ENCODE measurements at regions not wholly inside any gene's neighbourhood (a gene's known extent, or its start where the extent isn't known, plus 50 kb on each side); places are given as distances from the start of the nearest gene placed in this dataset.

DNA sequence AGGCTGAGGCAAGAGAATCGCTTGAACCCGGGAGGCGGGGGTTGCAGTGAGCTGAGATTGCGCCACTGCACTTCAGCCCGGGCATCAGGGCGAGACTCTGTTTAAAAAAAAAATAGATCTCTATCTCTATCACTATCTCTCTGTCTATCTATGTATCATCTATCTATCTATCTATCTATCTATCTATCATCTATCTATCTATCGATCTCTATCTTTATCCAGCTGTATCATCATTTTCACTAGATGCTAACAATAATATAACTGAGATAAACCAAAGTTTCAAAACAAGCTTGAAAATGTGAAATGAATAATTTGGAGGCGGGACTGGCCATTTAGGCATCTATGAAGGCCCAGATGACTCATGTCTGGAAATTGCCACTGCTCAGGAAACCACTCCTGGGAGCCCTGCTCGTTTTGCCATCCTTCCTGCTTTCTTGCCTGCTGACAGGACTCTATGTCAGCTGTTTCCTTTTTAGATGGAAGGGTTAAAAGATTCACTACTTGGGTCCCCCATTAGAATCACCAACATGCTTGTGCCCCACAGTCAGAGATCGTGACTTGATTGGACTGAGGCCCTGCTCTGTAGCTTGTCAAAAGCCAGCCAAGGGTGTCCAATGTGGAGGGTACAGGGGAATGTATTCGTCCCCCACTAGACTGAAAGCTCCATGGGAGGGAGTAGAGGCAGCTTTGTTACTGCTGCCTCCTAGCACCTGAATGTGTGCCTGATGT, 61.7 kb downstream of the UTRN start:
- Histone ChIP-seq H3K27ac (no peak overlapping the region), H3K4me1 (replicated peaks in 1 of 2) (peaks cover 3 to 5% of the 10 kb centered on the region in 2 donors), H3K4me3 (no peak overlapping the region)
- WGBS, 10 experiments: 13 to 100% (median 90%) methylated on average over 1 to 11 of the region's 11 CpGs; no CpG with 5 or more reads in 1 of the 10 experiments
- in situ Hi-C loops (cut with MboI; ENCODE audit: low pct_unique_long_range_greater_than_20kb in 2 of 9, low sequenced_read_pairs in 9 of 9, unreplicated experiment in 9 of 9): no loop called here
- peak in 2 of 8 experiments; percentile 81 to 93 for ATAC-seq (replicated peaks in 6 of 8)

DNA sequence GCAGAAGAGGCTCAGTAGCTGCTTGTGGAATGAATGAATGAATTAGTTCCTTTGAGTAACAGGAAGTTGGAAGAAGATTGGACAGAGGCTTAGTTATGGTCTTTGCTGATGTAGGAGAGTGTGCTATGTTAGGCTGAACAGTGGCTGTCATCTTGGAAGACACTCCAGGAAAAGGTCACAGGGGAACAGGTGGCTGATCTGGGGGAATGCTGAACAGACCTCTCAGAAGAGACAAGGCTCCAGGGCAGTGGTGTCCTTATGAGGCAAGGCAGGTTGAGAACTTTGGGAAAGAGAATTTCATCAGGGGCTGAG, 62.3 kb downstream of the UTRN start:
- H3K4me3 ChIP-seq: no peak overlapping the region
- ATAC-seq (replicated peaks in 6 of 8): peak in 1 of 8 experiments; percentile 22

DNA sequence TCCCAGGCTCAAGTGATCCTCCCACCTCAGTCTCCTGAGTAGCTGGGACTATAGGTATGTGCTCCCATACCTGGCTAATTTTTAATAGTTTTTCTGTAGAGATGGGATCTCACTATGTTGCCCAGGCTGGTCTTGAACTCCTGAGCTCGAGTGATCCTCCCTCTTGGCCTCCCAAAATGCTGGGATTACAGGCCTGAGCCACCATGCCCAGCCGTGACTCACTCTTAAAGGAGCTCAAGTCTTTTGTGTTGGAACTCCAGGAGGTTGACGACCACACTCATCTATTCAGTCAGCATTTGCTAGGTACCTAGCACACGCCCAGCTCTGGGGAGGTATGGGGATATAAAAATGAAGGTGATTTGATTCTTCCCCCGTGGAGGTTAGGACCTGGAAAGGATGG, 62.8 kb downstream of the UTRN start:
- Histone ChIP-seq H3K4me1 (replicated peaks in 1 of 2) (peaks cover 3 to 5% of the 10 kb centered on the region in 2 donors), H3K4me3 (no peak overlapping the region), H3K27ac (no peak overlapping the region)
- in situ Hi-C loops (cut with MboI; ENCODE audit: low pct_unique_long_range_greater_than_20kb in 2 of 9, low sequenced_read_pairs in 9 of 9, unreplicated experiment in 9 of 9): no loop called here
- WGBS, 10 experiments: 60 to 100% (median 95%) methylated on average over 1 to 4 of the region's 5 CpGs; no CpG with 5 or more reads in 2 of the 10 experiments
- ATAC-seq (replicated peaks in 6 of 8): no peak

More for the DNA sequence above, 62.3 kb downstream of the UTRN start:
- no peak overlapping the region for H3K27ac ChIP-seq
- in situ Hi-C loops (cut with MboI; ENCODE audit: low pct_unique_long_range_greater_than_20kb in 2 of 9, low sequenced_read_pairs in 9 of 9, unreplicated experiment in 9 of 9): no loop called here
- H3K4me1 ChIP-seq (replicated peaks in 1 of 2): peaks cover 3 to 5% of the 10 kb centered on the region in 2 donors

DNA sequence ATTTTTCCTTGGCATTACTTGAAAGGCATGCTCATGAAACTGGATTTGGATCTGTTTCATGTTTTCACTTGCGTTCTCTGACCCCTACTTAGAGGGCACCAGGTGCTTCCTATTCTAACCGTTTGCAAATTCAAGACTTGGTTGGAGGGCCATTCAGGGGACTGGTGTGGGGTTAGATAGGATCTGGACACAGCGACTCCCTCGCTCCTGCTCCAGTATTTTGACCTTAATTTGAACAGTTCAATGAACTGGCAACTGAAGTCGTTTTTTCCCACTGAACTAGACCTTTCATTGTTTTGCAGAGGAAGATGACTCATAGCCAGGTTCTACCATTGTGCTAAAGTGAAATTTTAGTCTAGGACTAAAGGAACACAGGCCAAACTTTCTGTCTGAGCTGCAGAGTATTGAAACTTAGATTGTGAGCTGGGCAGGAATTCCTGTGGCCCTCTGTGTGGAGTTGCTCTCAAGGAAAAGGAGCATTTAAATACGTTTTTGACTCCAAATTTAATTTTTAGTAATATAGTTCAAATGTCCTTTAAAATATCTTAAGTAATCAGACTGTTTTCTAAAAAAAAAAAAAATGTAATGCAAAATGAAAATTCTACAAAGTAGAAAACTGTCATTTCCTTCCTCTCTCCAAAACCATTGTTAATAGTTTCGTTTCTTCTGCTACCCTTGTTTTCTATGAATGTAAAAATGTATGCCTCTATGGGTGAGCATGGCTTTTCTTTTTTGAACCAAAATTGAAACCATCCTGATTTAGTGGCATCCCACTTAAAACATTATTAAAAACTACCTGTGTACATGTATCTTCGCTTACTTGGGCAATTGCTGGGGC, 64.8 kb downstream of the UTRN start:
- Histone ChIP-seq H3K27ac (no peak overlapping the region), H3K4me1 (replicated peaks in 1 of 2) (peaks cover 3 to 5% of the 10 kb centered on the region in 2 donors), H3K4me3 (no peak overlapping the region)
- in situ Hi-C loops (cut with MboI; ENCODE audit: low pct_unique_long_range_greater_than_20kb in 2 of 9, low sequenced_read_pairs in 9 of 9, unreplicated experiment in 9 of 9): no loop called here
- ATAC-seq (replicated peaks in 6 of 8): peak in 2 of 8 experiments; percentile 12 to 21
- 33 to 96% (median 53%) methylated on average over 3 to 8 of the region's 8 CpGs; no CpG with 5 or more reads in 1 of the 10 experiments for WGBS, 10 experiments

DNA sequence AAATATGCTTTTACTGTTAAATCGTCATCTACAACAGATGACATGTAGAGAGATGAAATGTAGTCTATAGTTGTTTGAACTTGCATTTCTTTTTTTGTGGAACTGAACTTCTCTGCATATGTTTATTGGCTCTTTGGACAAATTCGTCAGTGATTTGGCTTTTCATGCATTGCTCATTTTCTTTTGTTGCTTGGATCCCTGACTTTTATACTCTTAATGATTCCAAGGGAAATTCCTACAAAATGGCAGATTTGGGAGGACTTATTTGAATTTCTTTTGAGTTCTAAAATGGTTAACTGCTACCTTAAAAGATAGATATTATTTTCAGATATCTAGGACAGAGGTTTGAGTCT, 65.4 kb downstream of the UTRN start:
- 45 to 100% (median 93%) methylated on average over 1 to 2 of the region's 2 CpGs for WGBS, 10 experiments
- no peak overlapping the region for H3K4me3 ChIP-seq
- H3K4me1 ChIP-seq (replicated peaks in 1 of 2): peaks cover 3 to 5% of the 10 kb centered on the region in 2 donors
- in situ Hi-C loops (cut with MboI; ENCODE audit: low pct_unique_long_range_greater_than_20kb in 2 of 9, low sequenced_read_pairs in 9 of 9, unreplicated experiment in 9 of 9): no loop called here
- H3K27ac ChIP-seq: no peak overlapping the region
- no peak for ATAC-seq (replicated peaks in 6 of 8)

DNA sequence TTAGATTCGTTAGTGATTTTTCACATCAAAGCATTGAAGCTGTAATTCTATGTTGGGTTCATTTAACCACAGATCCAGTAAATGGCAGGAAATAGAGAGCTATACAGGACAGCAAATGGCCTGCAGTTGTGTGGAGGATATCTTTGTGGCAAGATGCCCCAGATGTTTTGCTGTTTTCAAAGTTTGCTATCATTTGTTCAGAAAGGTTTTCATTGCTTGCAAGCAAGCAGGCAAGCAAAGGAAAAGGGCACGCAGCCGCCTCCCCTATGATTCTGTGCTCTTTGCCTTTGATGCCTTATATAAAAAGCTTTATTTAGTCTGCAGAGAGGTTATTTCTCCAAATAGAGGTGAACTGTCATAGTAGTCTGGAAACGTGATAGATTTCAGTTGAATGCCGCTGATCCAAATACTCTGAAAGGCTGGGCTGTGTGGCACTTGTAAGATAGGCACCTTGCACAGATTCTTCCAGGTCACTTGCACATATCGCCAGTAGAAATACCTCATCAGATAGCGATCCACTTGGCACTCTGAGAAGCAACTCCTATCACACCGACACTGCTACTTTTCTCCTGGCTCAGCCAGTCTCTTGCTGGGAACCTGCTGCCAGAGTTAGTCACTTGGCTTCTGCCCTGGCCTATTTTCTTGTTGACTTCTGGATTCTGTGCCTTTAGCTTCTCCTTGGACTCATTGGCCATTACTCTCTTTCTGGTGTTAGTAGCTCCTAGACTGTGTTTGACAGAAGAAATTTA, 66.4 kb downstream of the UTRN start:
- 69 to 95% (median 87%) methylated on average over 2 to 8 of the region's 8 CpGs for WGBS, 10 experiments
- H3K27ac ChIP-seq: no peak overlapping the region
- in situ Hi-C loops (cut with MboI; ENCODE audit: low pct_unique_long_range_greater_than_20kb in 2 of 9, low sequenced_read_pairs in 9 of 9, unreplicated experiment in 9 of 9): no loop called here

DNA sequence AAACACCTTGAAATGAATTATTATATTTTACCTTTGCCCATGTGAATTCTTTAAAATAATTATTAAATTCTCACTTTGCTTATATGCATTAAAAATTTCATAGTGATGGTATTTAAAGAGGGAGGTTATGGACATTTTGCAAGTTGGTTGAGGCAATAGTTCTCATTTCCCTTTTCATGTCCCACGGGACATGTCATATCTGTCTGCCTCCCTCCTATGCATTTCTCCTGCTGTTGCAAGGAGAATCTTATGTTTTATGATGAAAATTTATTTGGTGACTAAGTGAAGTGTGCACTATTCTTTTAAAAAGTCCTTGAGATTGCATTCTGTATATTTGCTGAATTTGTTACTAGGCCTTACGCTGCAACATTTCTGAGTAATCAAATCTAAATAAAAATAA, 67.2 kb downstream of the UTRN start:
- in situ Hi-C loops (cut with MboI; ENCODE audit: low pct_unique_long_range_greater_than_20kb in 2 of 9, low sequenced_read_pairs in 9 of 9, unreplicated experiment in 9 of 9): no loop called here
- 92 to 100% (median 93%) methylated on average over 1 to 2 of the region's 2 CpGs for WGBS, 10 experiments
- Histone ChIP-seq H3K27ac (no peak overlapping the region), H3K4me1 (replicated peaks in 1 of 2) (peaks cover 3 to 5% of the 10 kb centered on the region in 2 donors), H3K4me3 (no peak overlapping the region)
- ATAC-seq (replicated peaks in 6 of 8): no peak

More for the DNA sequence above, 66.4 kb downstream of the UTRN start:
- Histone ChIP-seq H3K4me3 (no peak overlapping the region), H3K4me1 (replicated peaks in 1 of 2) (peaks cover 3 to 5% of the 10 kb centered on the region in 2 donors)
- no peak for ATAC-seq (replicated peaks in 6 of 8)

DNA sequence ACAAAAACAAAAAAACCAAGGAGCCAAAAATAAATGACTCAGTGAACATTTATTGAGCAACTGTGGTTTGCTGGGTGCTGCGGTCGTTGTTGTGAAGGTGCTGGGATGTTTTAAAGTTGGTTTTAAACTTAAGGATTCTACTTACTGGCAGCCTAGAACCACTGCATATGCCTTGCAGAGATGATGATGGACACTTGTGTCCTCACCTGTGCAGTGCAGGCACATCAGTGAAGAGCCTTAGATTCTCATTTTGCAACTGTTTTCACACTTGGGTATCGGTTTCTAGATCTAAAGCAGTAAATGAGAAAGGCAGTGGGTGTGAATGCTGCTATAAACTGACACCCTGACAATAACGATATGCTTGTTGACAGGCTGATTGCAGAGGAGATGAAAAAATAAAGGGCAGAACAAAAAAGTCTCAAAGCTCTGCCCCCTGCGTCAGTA, 68.8 kb downstream of the UTRN start:
- 81 to 100% (median 94%) methylated on average over 1 to 5 of the region's 5 CpGs; no CpG with 5 or more reads in 1 of the 10 experiments for WGBS, 10 experiments
- H3K4me1 ChIP-seq (replicated peaks in 1 of 2): peaks cover 3 to 5% of the 10 kb centered on the region in 2 donors
- no peak overlapping the region for H3K27ac ChIP-seq
- in situ Hi-C loops (cut with MboI; ENCODE audit: low pct_unique_long_range_greater_than_20kb in 2 of 9, low sequenced_read_pairs in 9 of 9, unreplicated experiment in 9 of 9): no loop called here
- ATAC-seq (replicated peaks in 6 of 8): no peak
- no peak overlapping the region for H3K4me3 ChIP-seq

DNA sequence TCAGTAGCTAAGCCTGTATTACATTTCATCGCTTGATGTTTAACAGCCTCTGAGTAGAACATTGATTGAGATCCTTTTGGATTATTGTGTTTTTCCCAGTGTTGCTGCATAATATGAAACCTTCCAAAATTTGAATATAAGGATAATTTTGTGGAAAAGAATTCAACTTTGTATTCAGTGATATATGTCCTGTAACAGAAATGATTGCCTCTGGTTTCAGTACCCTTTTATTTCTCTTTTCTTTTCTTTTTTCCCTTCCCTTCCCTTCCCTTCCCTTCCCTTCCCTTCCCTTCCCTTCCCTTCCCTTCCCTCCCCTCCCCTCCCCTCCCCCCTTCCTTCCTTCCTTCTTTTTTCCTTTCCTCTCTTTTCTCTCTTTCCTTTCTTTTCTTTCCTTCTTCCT, 74.6 kb downstream of the UTRN start:
- ATAC-seq (replicated peaks in 6 of 8): no peak
- WGBS, 10 experiments: 67 to 100% (median 100%) methylated on average over 1 of the region's 1 CpG; no CpG with 5 or more reads in 2 of the 10 experiments
- H3K27ac ChIP-seq: no peak overlapping the region
- H3K4me3 ChIP-seq: no peak overlapping the region
- peaks cover 0 to 3% of the 10 kb centered on the region in 2 donors for H3K4me1 ChIP-seq (replicated peaks in 1 of 2)
- in situ Hi-C loops (cut with MboI; ENCODE audit: low pct_unique_long_range_greater_than_20kb in 2 of 9, low sequenced_read_pairs in 9 of 9, unreplicated experiment in 9 of 9): no loop called here

DNA sequence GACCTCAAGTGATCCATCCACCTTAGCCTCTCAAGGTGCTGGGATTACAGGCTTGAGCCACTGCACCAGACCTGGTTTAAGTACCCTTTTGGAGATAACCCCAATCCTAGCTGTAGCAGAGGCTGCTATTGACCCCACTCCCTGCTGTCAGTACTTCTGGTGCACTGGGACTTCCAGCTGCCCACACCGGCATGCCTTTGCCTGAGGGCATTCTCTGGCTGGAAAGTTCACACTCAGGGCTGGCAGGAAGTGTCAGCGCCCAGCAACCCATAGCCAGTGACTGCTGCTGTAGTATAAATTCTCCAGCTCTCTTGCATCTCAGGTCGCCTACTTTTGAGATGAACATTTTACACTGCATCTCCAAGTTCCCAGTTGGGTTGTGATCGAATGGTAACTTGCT, 75.3 kb downstream of the UTRN start:
- 52 to 100% (median 91%) methylated on average over 1 to 4 of the region's 4 CpGs; no CpG with 5 or more reads in 4 of the 10 experiments for WGBS, 10 experiments
- Histone ChIP-seq H3K4me3 (no peak overlapping the region), H3K4me1 (replicated peaks in 1 of 2) (peaks cover 0 to 3% of the 10 kb centered on the region in 2 donors), H3K27ac (no peak overlapping the region)
- peak in 3 of 8 experiments; percentile 28 to 58 (median 50) for ATAC-seq (replicated peaks in 6 of 8)
- in situ Hi-C loops (cut with MboI; ENCODE audit: low pct_unique_long_range_greater_than_20kb in 2 of 9, low sequenced_read_pairs in 9 of 9, unreplicated experiment in 9 of 9): no loop called here

DNA sequence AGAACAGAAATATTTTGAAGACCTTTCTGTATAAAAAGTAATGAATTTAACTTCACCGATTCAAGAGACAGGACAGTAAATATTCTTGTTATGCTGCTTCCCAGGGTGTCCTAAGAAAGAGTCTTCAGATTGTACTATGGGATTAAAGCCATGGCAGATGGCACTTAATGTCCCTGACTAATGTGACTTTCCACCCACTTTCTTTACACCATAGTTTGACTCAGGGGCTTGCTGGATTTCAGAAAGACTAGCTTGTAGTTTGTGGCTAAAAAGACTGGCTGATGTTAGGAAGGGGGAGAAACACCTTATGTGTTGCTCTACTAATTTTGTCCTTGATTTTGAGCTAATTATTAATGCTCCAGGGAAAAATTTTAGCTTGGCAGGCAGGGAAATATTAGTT, 75.9 kb downstream of the UTRN start:
- 100% methylated on average over 1 of the region's 1 CpG; no CpG with 5 or more reads in 4 of the 10 experiments for WGBS, 10 experiments

DNA sequence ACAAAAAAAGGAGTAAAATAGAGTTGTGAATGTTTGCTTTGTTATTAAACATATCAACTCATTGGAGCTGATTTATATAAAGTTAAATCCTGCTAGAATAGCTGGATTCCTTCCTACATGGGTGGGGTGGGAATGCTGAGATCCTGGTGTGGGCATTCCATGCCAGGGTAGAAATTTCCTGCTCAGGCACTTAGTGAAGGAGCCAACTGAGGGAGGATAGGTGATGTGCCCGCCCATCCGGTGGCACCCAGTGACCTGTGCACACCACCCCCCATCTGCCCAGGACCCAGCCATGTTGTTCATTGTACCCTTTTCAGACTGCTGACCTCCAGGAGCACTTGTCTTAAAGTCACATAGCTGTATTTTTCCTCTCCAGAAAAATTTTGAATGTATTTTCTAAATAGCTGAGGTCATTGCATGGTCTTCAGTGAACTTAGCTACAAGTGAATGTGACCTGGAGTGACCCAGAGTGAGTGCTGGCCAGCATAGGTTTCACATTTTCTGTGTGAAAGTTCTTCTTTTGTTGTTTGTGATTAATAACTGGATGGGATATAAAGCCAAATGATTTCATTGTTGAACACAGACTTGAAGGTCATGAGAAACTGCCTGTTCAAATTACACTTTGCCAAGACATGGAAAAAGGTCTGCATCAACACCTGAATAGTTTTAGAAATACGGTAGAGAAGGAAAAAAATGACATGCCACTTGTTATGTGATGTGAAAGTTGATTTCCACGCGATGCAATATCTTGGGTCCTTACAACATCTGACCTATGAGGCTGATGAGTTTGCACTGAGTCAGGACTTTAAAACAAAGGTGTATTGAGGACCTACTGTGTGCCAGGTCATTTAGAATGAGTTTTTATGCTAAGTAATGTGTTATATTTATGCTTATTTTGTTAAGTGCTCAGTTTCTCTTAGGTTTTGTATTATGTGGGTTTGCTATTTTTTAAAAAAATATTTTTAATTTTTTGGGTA, 77.2 kb downstream of the UTRN start:
- peak in 1 of 8 experiments; percentile 29 for ATAC-seq (replicated peaks in 6 of 8)
- in situ Hi-C loops (cut with MboI; ENCODE audit: low pct_unique_long_range_greater_than_20kb in 2 of 9, low sequenced_read_pairs in 9 of 9, unreplicated experiment in 9 of 9): no loop called here

More for the DNA sequence above, 75.9 kb downstream of the UTRN start:
- no peak for ATAC-seq (replicated peaks in 6 of 8)
- H3K4me3 ChIP-seq: no peak overlapping the region
- peaks cover 0 to 3% of the 10 kb centered on the region in 2 donors for H3K4me1 ChIP-seq (replicated peaks in 1 of 2)
- no peak overlapping the region for H3K27ac ChIP-seq
- in situ Hi-C loops (cut with MboI; ENCODE audit: low pct_unique_long_range_greater_than_20kb in 2 of 9, low sequenced_read_pairs in 9 of 9, unreplicated experiment in 9 of 9): no loop called here

More for the DNA sequence above, 77.2 kb downstream of the UTRN start:
- H3K4me3 ChIP-seq: no peak overlapping the region
- H3K4me1 ChIP-seq (replicated peaks in 1 of 2): peaks cover 0 to 3% of the 10 kb centered on the region in 2 donors
- no peak overlapping the region for H3K27ac ChIP-seq
- 78 to 100% (median 81%) methylated on average over 1 to 5 of the region's 5 CpGs; no CpG with 5 or more reads in 1 of the 10 experiments for WGBS, 10 experiments

All from motor neuron (in vitro differentiated cells).